ENCODE measurements at regions not wholly inside any gene's neighbourhood (a gene's known extent, or its start where the extent isn't known, plus 50 kb on each side); places are given as distances from the start of the nearest gene placed in this dataset.

GRCh38 chr16:47774661-47775060 lies 313.5 kb downstream of the PHKB start:
- no peak overlapping the region for H3K4me3 Mint-ChIP-seq (ENCODE audit: unreplicated experiment)
- H3K36me3 Mint-ChIP-seq (ENCODE audit: unreplicated experiment) = no peaks in the 10 kb centered on the region
- peaks cover 6% of the 10 kb centered on the region for H3K4me1 Mint-ChIP-seq (ENCODE audit: unreplicated experiment)
- H3K27ac Mint-ChIP-seq (ENCODE audit: unreplicated experiment) = no peak overlapping the region
- H3K27me3 Mint-ChIP-seq (ENCODE audit: unreplicated experiment) = peaks cover 13% of the 10 kb centered on the region
- no peak for DNase-seq (ENCODE audit: extremely low spot score, unreplicated experiment)
- H3K9me3 Mint-ChIP-seq (ENCODE audit: unreplicated experiment) = no peaks in the 10 kb centered on the region
- TF ChIP-seq CTCF (IDR thresholded peaks at IDR 0.05) = no peak

- TF ChIP-seq CTCF (IDR thresholded peaks at IDR 0.05) = no peak
- no peak for DNase-seq (ENCODE audit: extremely low spot score, unreplicated experiment)
These were observed 292.5 kb downstream of the PHKB start for GRCh38 chr16:47753659-47754058.

More at GRCh38 chr16:47753659-47754058, 292.5 kb downstream of the PHKB start:
- Mint-ChIP-seq H3K27ac (ENCODE audit: unreplicated experiment) (no peak overlapping the region), H3K4me3 (ENCODE audit: unreplicated experiment) (no peak overlapping the region), H3K27me3 (ENCODE audit: unreplicated experiment) (peaks cover 18% of the 10 kb centered on the region), H3K36me3 (ENCODE audit: unreplicated experiment) (no peaks in the 10 kb centered on the region), H3K4me1 (ENCODE audit: unreplicated experiment) (no peaks in the 10 kb centered on the region), H3K9me3 (ENCODE audit: unreplicated experiment) (peaks cover 7% of the 10 kb centered on the region)
